Tibial nerve (tissue), 4 donors: ENCODE measurements at regions not wholly inside any gene's neighbourhood (a gene's known extent, or its start where the extent isn't known, plus 50 kb on each side); places are given as distances from the start of the nearest gene placed in this dataset.
A peak's percentile ranks its signal among the peaks of the same experiment; 100 is the strongest.

Experiments
- DNase-seq, 2 donors: peaks; one replicate each; pipeline ENCODE4 v3.0.0-alpha.2; 2019; ENCODE audit warnings: low spot score in 2 of 2
- H3K27ac ChIP-seq, 4 donors: fragments of 200-600 bp; sonication (generic) in 3 of 4; one replicate each; pipeline ENCODE4 v1.5.1; 2017 to 2019; ENCODE audit warnings: mild to moderate bottlenecking in 1 of 4
- H3K27me3 ChIP-seq, 2 donors: fragments of 200-600 bp; sonication (generic) in 1 of 2; one replicate each; pipeline versions ENCODE4 v1.5.1 to v1.6.0; 2017 to 2019
- H3K36me3 ChIP-seq, 3 donors: fragments of 200-600 bp; sonication (generic); one replicate each; pipeline ENCODE4 v1.5.1; 2018 to 2019
- H3K4me1 ChIP-seq, 4 donors: fragments of 200-600 bp; sonication (generic) in 3 of 4; one replicate each; pipeline ENCODE4 v1.5.1; 2017 to 2019
- H3K4me3 ChIP-seq, 4 donors: fragments of 200-600 bp; sonication (generic) in 3 of 4; one replicate each; pipeline ENCODE4 v1.5.1; 2017 to 2019; ENCODE audit warnings: mild to moderate bottlenecking in 1 of 4, moderate library complexity in 1 of 4
- H3K9me3 ChIP-seq, 4 donors: fragments of 200-600 bp; sonication (generic) in 3 of 4; one replicate each; pipeline ENCODE4 v1.5.1; 2017 to 2019
- EP300 ChIP-seq, 2 donors: sonication (generic); formaldehyde crosslinking; IDR thresholded peaks; one replicate each; pipeline ENCODE4 v1.6.1; 2017; ENCODE audit warnings: antibody characterized with exemption in 2 of 2, mild to moderate bottlenecking in 1 of 2
- POLR2A ChIP-seq, 2 donors: fragments of 450-650 bp; IDR thresholded peaks; one replicate each; pipeline ENCODE4 v1.6.1; 2017; ENCODE audit warnings: antibody characterized with exemption in 2 of 2, mild to moderate bottlenecking in 2 of 2, moderate library complexity in 2 of 2
- WGBS, 2 donors: methylation state at CpG; one replicate each; pipeline ENCODE4 v1.1.5; 2018; 5-methylcytosine and 5-hydroxymethylcytosine counted together
- TF ChIP-seq, protein P1 (sequence below), 5 experiments: fragments of 200-600 bp in 3 of 5; fragments of 450-650 bp in 2 of 5; sonication (generic) in 3 of 5; IDR thresholded peaks; one replicate each; pipeline ENCODE4 v1.5.1; 2016 to 2019; ENCODE audit warnings: antibody characterized with exemption in 5 of 5, mild to moderate bottlenecking in 3 of 5, moderate library complexity in 2 of 5

- H3K9me3 ChIP-seq: no peaks in the 10 kb centered on the region
- peak overlapping the region in 1 of 4 donors; percentile 47 for H3K27ac ChIP-seq
- WGBS, 2 donors: 22 to 25% methylated on average over 4 of the region's 4 CpGs
- no peaks in the 10 kb centered on the region for H3K36me3 ChIP-seq
- no peak for DNase-seq
- H3K4me3 ChIP-seq: no peak overlapping the region
- TF ChIP-seq, protein P1, sequence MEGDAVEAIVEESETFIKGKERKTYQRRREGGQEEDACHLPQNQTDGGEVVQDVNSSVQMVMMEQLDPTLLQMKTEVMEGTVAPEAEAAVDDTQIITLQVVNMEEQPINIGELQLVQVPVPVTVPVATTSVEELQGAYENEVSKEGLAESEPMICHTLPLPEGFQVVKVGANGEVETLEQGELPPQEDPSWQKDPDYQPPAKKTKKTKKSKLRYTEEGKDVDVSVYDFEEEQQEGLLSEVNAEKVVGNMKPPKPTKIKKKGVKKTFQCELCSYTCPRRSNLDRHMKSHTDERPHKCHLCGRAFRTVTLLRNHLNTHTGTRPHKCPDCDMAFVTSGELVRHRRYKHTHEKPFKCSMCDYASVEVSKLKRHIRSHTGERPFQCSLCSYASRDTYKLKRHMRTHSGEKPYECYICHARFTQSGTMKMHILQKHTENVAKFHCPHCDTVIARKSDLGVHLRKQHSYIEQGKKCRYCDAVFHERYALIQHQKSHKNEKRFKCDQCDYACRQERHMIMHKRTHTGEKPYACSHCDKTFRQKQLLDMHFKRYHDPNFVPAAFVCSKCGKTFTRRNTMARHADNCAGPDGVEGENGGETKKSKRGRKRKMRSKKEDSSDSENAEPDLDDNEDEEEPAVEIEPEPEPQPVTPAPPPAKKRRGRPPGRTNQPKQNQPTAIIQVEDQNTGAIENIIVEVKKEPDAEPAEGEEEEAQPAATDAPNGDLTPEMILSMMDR (IDR thresholded peaks at IDR 0.05): no peak
- TF ChIP-seq POLR2A (IDR thresholded peaks at IDR 0.05): no peak
- TF ChIP-seq EP300 (IDR thresholded peaks at IDR 0.05): no peak
- H3K4me1 ChIP-seq: peaks cover 0 to 41% (median 4%) of the 10 kb centered on the region in 4 donors
- no peaks in the 10 kb centered on the region for H3K27me3 ChIP-seq
Observed at GRCh38 chr2:226656367-226656766, 143.3 kb downstream of the IRS1 start.

GRCh38 chr2:226655871-226656270 lies 143.7 kb downstream of the IRS1 start:
- Histone ChIP-seq H3K27ac (peak overlapping the region in 2 of 4 donors; percentile 26 to 47), H3K9me3 (no peaks in the 10 kb centered on the region), H3K36me3 (no peaks in the 10 kb centered on the region), H3K4me1 (peaks cover 0 to 44% (median 5%) of the 10 kb centered on the region in 4 donors), H3K4me3 (no peak overlapping the region), H3K27me3 (no peaks in the 10 kb centered on the region)
- 8 to 23% methylated on average over 1 of the region's 1 CpG for WGBS, 2 donors
- TF ChIP-seq POLR2A (IDR thresholded peaks at IDR 0.05): no peak
- TF ChIP-seq EP300 (IDR thresholded peaks at IDR 0.05): peak in 1 of 2 donors; percentile 13
- DNase-seq: no peak

- Histone ChIP-seq H3K4me3 (no peak overlapping the region), H3K9me3 (peaks cover 0 to 7% (median 0%) of the 10 kb centered on the region in 4 donors), H3K27ac (peak overlapping the region in 2 of 4 donors; percentile 21 to 56), H3K4me1 (peaks cover 4 to 55% (median 17%) of the 10 kb centered on the region in 4 donors), H3K27me3 (no peaks in the 10 kb centered on the region), H3K36me3 (no peaks in the 10 kb centered on the region)
- DNase-seq: no peak
- TF ChIP-seq, protein P1 (IDR thresholded peaks at IDR 0.05): no peak
- TF ChIP-seq EP300 (IDR thresholded peaks at IDR 0.05) (no peak), POLR2A (IDR thresholded peaks at IDR 0.05) (no peak)
- 96 to 100% methylated on average over 1 of the region's 1 CpG for WGBS, 2 donors
Observed at GRCh38 chr2:226652983-226653765, 146.4 kb downstream of the IRS1 start.

GRCh38 chr2:226652369-226652768 lies 147.3 kb downstream of the IRS1 start:
- Histone ChIP-seq H3K27me3 (no peaks in the 10 kb centered on the region), H3K4me3 (no peak overlapping the region), H3K4me1 (peaks cover 4 to 55% (median 17%) of the 10 kb centered on the region in 4 donors), H3K9me3 (peaks cover 0 to 7% (median 0%) of the 10 kb centered on the region in 4 donors), H3K36me3 (no peaks in the 10 kb centered on the region), H3K27ac (peak overlapping the region in 2 of 4 donors; percentile 21 to 56)
- WGBS, 2 donors: 16 to 17% methylated on average over 4 of the region's 4 CpGs
- no peak for DNase-seq
- TF ChIP-seq, protein P1 (IDR thresholded peaks at IDR 0.05): no peak
- TF ChIP-seq POLR2A (IDR thresholded peaks at IDR 0.05) (no peak), EP300 (IDR thresholded peaks at IDR 0.05) (peak in 1 of 2 donors; percentile 8)

DNA sequence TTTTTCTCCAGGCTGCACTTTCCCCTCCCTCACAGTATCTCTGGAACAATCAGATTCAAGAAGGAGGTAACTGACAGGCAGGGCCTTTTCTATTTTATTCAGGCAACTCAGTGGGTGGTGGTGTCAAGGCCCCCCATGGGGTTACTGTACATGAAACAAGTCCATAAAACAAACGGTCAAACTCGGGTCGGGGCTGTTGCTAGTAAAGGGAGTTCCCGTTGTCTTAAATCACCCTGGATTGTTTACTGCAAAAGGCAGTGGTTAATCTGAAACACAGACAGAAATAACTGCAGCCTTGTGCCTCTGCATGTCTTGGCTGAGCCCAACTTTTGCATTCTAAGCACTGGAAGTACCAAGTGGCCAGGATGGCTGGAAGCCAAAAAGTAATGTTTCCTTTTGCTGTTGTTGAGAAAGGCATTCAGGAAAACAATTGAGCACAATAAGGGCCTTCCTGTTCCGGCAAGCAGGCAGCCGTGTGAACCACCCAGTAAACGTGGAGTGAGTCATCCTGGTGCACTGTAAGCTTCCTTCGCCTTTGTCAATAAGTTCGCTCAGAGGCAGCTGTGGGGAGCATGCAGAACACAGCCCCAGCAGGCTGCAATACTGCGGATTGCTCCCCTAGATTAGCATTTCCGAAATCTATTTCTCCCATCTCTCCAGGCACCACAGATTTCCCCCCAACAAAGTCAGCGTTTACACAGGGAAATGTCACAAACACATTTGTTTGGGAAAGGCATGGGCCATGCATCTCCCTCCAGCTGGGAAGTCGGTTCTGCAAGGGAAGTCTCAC lies 149.6 kb downstream of the IRS1 start:
- Histone ChIP-seq H3K36me3 (no peaks in the 10 kb centered on the region), H3K4me1 (peaks cover 4 to 38% (median 17%) of the 10 kb centered on the region in 4 donors), H3K27ac (peak overlapping the region; percentile 54 to 79 (median 74)), H3K27me3 (no peaks in the 10 kb centered on the region), H3K4me3 (no peak overlapping the region), H3K9me3 (peaks cover 0 to 7% (median 0%) of the 10 kb centered on the region in 4 donors)
- TF ChIP-seq POLR2A (IDR thresholded peaks at IDR 0.05) (no peak), EP300 (IDR thresholded peaks at IDR 0.05) (peak; percentile 71 to 93)
- TF ChIP-seq, protein P1 (IDR thresholded peaks at IDR 0.05): no peak
- DNase-seq: peak; percentile 18 to 55
- 8 to 10% methylated on average over 13 of the region's 13 CpGs for WGBS, 2 donors
